22Rv1 (cell line): ENCODE measurements at regions not wholly inside any gene's neighbourhood (a gene's known extent, or its start where the extent isn't known, plus 50 kb on each side); places are given as distances from the start of the nearest gene placed in this dataset.

Experiments used
- H3K27ac ChIP-seq: fragments of 450-650 bp; 2 replicates; pipeline ENCODE4 v1.5.1; 2017
- ZFX ChIP-seq: fragments of 450-650 bp; IDR thresholded peaks from 2 replicates; pipeline ENCODE4 v1.6.1; 2017; ENCODE audit warnings: antibody characterized with exemption, borderline replicate concordance
- TF ChIP-seq, protein P1 (sequence below): fragments of 450-650 bp; IDR thresholded peaks from 2 replicates; pipeline ENCODE4 v1.5.1; 2017; ENCODE audit warnings: mild to moderate bottlenecking

GRCh38 chr13:46489586-46490023, 63.4 kb upstream of the LRCH1 start:
- H3K27ac ChIP-seq, result no peak overlapping the region
- TF ChIP-seq ZFX, result no peak
- TF ChIP-seq, protein P1, sequence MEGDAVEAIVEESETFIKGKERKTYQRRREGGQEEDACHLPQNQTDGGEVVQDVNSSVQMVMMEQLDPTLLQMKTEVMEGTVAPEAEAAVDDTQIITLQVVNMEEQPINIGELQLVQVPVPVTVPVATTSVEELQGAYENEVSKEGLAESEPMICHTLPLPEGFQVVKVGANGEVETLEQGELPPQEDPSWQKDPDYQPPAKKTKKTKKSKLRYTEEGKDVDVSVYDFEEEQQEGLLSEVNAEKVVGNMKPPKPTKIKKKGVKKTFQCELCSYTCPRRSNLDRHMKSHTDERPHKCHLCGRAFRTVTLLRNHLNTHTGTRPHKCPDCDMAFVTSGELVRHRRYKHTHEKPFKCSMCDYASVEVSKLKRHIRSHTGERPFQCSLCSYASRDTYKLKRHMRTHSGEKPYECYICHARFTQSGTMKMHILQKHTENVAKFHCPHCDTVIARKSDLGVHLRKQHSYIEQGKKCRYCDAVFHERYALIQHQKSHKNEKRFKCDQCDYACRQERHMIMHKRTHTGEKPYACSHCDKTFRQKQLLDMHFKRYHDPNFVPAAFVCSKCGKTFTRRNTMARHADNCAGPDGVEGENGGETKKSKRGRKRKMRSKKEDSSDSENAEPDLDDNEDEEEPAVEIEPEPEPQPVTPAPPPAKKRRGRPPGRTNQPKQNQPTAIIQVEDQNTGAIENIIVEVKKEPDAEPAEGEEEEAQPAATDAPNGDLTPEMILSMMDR, result no peak

GRCh38 chr13:46487748-46488147, 65.2 kb upstream of the LRCH1 start:
- TF ChIP-seq, protein P1, result no peak
- no peak for TF ChIP-seq ZFX
- no peak overlapping the region for H3K27ac ChIP-seq

DNA sequence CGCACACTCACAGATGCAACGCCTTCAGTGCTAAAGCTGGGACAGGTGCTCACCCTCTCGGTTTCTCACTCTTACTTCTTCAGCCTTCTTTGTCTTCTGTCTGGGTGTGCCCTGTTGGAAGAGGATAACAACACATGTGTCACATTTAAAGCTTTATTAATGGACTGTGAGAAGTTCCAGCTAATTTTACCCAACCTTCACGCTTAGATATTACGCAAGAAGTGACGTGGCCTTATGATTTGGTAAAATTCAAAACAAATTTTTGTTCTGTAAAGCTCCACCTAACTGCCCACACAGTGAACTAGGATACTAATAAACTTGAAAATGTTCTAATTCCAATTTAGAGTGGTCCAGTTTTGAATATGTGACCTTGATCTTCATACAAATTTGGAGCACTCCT, 66.7 kb upstream of the LRCH1 start:
- H3K27ac ChIP-seq, result no peak overlapping the region
- no peak for TF ChIP-seq ZFX
- TF ChIP-seq, protein P1, result no peak

DNA sequence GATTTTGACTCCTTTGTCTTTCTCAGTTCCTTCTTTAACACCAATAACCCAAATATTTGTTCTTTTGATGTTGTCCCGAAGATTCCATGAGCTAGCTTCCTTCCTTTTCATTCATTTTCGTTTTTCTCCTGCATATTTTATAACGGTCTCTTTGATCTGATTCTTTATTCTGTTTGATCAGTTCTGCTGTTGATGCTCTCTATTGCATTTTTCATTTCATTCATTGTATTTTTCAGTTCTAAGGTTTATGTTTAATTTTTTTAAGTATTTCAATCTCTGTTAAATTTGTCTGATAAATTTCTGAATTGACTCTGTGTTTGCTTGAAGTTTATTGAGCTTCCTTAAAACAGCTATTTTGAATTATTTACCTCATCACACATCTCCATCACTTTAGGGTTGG, 68.4 kb upstream of the LRCH1 start:
- TF ChIP-seq ZFX, result no peak

GRCh38 chr13:46481166-46481565, 71.8 kb upstream of the LRCH1 start:
- no peak overlapping the region for H3K27ac ChIP-seq
- no peak for TF ChIP-seq ZFX
- TF ChIP-seq, protein P1, result no peak

More for the DNA sequence above, 68.4 kb upstream of the LRCH1 start:
- no peak overlapping the region for H3K27ac ChIP-seq

DNA sequence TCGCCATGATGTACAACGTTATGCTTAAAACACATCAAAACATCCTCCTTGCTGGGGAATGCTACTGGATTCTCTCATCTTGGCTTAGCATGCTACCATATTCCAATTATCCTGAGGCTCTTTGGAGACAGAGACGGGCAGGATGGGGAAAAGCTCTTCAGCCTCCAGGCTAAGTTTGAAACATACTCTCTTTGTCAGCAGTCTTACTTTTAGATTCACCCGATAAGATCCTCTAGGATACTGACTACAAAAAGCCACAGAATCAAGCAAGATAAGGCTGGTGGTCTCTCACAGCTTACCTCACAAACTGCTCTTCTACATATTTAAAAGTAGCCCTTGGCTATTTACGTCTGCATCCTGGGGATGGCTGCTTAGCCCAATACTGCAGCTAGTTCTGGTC, 72.8 kb upstream of the LRCH1 start:
- TF ChIP-seq, protein P1, result no peak
- no peak for TF ChIP-seq ZFX
- no peak overlapping the region for H3K27ac ChIP-seq

DNA sequence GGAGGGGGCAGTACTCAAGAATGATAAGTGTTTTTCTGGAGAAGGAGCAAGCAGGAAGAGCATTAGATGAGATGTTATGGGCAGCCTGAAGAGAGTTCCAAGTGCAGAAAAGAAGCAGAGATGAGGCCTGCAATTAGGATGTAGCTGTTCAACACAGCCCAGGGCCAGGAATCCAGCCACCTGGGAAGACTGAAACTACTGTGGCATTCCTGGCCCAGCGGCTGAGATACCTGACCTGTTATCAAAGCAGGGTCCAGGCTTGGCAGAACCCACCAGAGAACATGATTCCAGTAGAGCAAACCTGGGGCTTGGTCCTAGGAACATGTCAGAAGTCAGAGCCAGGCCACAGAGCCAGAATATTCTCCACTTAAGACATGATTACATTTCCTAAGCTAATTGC, 73.3 kb upstream of the LRCH1 start:
- H3K27ac ChIP-seq, result no peak overlapping the region
- TF ChIP-seq, protein P1, result no peak
- TF ChIP-seq ZFX, result no peak

GRCh38 chr13:46479283-46479682, 73.7 kb upstream of the LRCH1 start:
- H3K27ac ChIP-seq, result no peak overlapping the region
- TF ChIP-seq ZFX, result no peak
- TF ChIP-seq, protein P1, result no peak
